Mammary epithelial cell (primary cell): ENCODE measurements at regions not wholly inside any gene's neighbourhood (a gene's known extent, or its start where the extent isn't known, plus 50 kb on each side); places are given as distances from the start of the nearest gene placed in this dataset.
"Not testable (repeated sequence)": the region's sequence is repeated elsewhere in the genome, so short reads cannot be mapped to it uniquely, and the experiment has no call there.

Experiments used
- CTCF ChIP-seq, 2 donors: IDR thresholded peaks in 1 of 2; conservative IDR thresholded peaks in 1 of 2; 2 replicates each; pipeline ENCODE4 v1.5.1; 2011 to 2012; ENCODE audit warnings: inconsistent platforms in 2 of 2, low read length in 2 of 2, mild to moderate bottlenecking in 2 of 2, control low read depth in 1 of 2, low read depth in 1 of 2; ENCODE audit not compliant: insufficient read depth in 1 of 2; ENCODE audit errors: extremely low read depth in 1 of 2
- EZH2 ChIP-seq: IDR thresholded peaks from 2 replicates; pipeline ENCODE4 v1.6.1; 2012; ENCODE audit warnings: low read length, inconsistent platforms, borderline replicate concordance

DNA sequence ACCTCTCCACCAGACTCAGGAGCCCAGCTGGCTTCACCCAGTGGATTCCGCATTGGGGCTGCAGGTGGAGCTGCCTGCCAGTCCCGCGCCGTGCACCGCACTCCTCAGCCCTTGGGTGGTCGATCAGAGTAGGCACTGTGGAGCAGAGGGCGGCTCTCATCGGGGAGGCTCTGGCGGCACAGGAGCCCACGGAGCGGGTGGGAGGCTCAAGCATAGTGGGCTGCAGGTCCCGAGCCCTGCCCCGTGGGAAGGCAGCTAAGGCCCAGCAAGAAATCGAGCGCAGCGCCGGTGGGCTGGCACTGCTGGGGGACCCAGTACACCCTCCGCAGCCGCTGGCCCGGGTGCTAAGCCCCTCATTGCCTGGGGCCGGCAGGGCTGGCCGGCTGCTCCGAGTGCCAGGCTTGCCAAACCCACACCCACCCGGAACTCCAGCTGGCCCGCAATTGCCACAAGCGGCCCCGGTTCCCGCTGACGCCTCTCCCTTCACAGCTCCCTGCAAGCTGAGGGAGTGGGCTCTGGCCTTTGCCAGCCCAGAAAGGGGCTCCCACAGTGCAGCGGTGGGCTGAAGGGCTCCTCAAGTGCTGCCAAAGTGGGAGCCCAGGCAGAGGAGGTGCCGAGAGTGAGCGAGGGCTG, 2065.8 kb upstream of the CDH6 start:
- not testable (repeated sequence) for TF ChIP-seq CTCF (conservative IDR thresholded peaks at IDR 0.05 in 1 of 2, IDR thresholded peaks at IDR 0.05 in 1 of 2; ENCODE audit: extremely low read depth in 1 of 2, insufficient read depth in 1 of 2, low read depth in 1 of 2, low read length in 2 of 2); EZH2
